LNCAP (cell line): ENCODE measurements at regions not wholly inside any gene's neighbourhood (a gene's known extent, or its start where the extent isn't known, plus 50 kb on each side); places are given as distances from the start of the nearest gene placed in this dataset.

ENCODE experiments used
- CTCF ChIP-seq: fragments of 450-650 bp; IDR thresholded peaks from 2 replicates; pipeline ENCODE4 v1.5.1; 2017; ENCODE audit warnings: mild to moderate bottlenecking

DNA sequence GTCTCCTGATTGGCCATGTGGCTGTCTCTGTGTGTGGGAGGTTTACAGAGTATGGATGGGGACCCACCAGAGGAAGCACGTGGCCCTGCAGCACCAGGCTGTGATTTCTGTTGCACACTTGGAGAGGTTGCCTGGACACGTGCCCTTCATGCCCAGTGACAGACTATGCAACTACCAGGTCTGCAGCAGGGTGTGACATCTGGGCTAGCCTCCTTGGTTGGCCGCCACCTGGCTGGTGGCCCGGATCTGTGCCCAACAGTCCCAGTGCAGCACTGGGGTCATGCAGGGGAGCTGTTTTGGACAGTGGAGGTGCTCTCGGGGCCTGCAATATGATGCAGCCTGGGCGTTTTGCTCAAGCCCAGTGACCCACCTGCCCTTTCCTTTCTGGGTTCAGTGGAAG lies 212.5 kb downstream of the UBE3A start:
- TF ChIP-seq CTCF: no peak

DNA sequence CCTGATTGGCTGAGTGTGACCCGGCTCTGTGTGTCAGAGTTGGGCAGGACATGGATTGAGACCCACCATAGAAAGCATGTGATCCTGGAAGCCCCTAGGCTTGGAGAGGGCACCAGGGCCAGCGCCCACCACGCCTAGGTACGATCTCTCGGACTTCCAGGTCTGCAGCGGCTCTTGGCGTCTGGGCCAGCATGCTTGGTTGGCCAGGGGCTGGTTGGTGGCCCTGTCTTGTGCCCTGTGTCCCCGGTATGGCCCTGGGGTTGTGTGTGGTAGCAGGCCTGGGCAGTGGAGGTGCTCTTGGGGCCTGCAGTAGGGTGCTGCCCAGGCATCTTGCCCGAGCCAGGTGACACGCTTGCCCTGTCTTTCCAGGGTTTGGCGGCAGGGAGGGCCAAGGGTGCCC lies 210.6 kb downstream of the UBE3A start:
- no peak for TF ChIP-seq CTCF

DNA sequence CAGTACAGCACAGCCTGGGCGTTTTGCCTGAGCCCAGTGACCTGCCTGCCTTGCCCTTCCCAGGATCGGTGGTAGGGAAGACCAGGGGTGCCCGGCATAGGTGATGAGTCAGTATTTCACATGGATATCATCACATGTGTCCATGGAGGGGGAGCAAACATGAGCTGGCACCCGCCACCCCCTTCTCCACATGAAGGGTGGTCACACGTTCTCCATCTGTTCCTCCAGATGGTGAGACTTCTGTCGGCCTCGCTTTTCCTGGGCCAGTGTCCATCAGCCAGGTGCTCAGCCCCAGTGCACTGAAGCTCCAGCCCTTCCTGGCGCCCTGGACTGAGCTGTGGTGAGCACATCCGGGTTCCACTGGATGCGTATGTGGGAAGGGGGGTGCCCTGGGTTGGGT lies 208.4 kb downstream of the UBE3A start:
- TF ChIP-seq CTCF: no peak

GRCh38 chr15:25233766-25234350 lies 205.0 kb downstream of the UBE3A start:
- no peak for TF ChIP-seq CTCF

DNA sequence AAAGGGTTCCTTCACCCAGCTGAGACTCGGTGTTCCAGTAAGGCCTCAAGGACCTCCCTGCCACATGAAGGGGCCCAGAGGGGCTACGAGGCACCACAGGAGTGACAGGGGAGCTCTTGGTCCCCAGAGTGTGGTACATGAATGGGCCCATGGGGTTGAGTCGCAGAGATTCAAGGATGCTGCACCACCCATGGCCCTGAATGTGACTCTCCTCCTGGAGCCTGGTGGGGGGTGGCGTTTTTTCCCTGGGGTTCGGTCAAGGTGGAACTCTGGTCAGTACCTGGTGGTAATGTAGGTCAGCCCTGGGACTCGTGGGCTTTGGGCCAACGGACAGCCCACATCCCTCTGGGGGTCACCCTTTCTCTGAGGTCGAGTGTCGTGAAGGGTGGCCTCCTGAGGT lies 204.0 kb downstream of the UBE3A start:
- TF ChIP-seq CTCF: no peak

GRCh38 chr15:25235391-25235790 lies 203.4 kb downstream of the UBE3A start:
- TF ChIP-seq CTCF: no peak

DNA sequence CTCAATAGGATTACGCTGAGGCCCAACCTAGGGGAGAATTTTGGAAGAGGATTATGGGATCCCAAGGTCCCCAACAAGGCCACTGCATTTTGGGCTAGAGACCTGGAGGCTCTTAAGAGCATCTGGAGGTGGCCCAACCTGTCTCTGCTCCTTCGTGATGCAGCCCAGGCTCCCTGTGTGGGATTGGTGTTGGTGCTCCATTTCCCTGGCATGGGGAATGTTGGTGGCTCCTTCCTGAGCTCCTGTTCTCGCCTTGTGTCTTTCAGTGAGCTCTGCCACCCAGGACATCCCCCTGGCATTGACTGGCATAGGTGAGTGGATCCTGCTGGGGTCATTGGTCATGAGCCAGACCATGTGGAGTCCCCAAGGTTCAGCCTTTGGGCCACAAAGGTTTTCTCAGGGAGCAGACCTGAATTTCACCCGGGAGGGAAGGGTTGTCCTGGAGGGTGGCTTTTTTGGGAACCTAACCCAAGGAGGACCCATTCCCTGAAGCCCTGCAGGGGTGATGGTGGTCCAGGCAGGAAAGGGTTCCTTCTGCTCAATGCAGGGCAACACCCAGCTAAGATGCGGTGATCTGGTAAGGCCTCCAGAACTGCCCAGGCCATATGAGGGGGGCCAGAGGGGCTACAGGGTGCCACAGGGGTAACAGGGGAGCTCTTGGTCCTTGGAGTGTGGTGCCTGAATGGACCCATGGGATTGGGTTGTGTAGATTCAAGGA lies 202.5 kb downstream of the UBE3A start:
- no peak for TF ChIP-seq CTCF

GRCh38 chr15:25236861-25237155 lies 202.0 kb downstream of the UBE3A start:
- TF ChIP-seq CTCF: no peak
